Activated T-cell treated with anti-CD3 and anti-CD28 coated beads, Interleukin-2, amount 50 U/mL, for 4 hours (primary cell): ENCODE measurements at regions not wholly inside any gene's neighbourhood (a gene's known extent, or its start where the extent isn't known, plus 50 kb on each side); places are given as distances from the start of the nearest gene placed in this dataset.
"Not testable (repeated sequence)": the region's sequence is repeated elsewhere in the genome, so short reads cannot be mapped to it uniquely, and the experiment has no call there.

ENCODE experiments used
- ATAC-seq, 2 donors: fragments of 200-7000 bp; cut with Tn5 transposase; one replicate each; pipeline ENCODE4 v1.10.0; 2021
- DNase-seq: peaks from one replicate; pipeline ENCODE4 v3.0.0-alpha.2; 2020
- H3K27me3 Mint-ChIP-seq: one replicate; pipeline ENCODE4 v1.8.0; 2021; ENCODE audit warnings: low read depth, mixed read lengths
- H3K36me3 Mint-ChIP-seq: one replicate; pipeline ENCODE4 v1.8.0; 2022; ENCODE audit warnings: mixed read lengths; ENCODE audit not compliant: insufficient read depth
- H3K4me1 Mint-ChIP-seq: one replicate; pipeline ENCODE4 v1.8.0; 2021; ENCODE audit warnings: low read depth, mixed read lengths
- H3K4me3 Mint-ChIP-seq: one replicate; pipeline ENCODE4 v1.8.0; 2021; ENCODE audit warnings: mild to moderate bottlenecking, moderate library complexity, mixed read lengths
- H3K9me3 Mint-ChIP-seq: one replicate; pipeline ENCODE4 v1.8.0; 2021; ENCODE audit warnings: mixed read lengths

- H3K4me3 Mint-ChIP-seq = no peak overlapping the region
- H3K9me3 Mint-ChIP-seq = no peaks in the 10 kb centered on the region
- DNase-seq (no peak), ATAC-seq (no peak)
- H3K4me1 Mint-ChIP-seq = no peaks in the 10 kb centered on the region
- no peaks in the 10 kb centered on the region for H3K36me3 Mint-ChIP-seq
- peaks cover 36% of the 10 kb centered on the region for H3K27me3 Mint-ChIP-seq
Measured at GRCh38 chr13:24982333-24982999, 113.5 kb upstream of the PABPC3 start.

DNA sequence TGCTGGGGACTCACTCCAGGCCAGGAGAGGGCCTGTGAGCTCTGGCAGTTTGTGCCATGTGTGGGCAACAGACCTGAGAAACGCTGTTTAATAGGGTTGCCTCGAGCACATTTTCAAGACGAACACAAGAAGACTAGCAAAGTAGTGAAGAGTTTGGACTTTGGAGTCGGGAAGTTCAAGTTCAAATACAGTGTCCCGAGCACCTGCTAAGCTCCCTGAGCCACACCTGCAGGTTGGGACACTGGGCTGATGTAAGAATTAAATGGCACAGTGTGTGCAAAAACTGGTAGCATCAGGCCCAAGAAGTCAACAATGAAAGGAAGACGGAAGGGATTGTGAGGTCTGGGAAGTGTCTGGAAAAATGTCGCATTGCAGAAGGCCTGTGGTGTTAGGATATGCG is 112.8 kb upstream of the PABPC3 start:
- H3K4me3 Mint-ChIP-seq = no peak overlapping the region
- H3K9me3 Mint-ChIP-seq = no peaks in the 10 kb centered on the region
- ATAC-seq (no peak), DNase-seq (no peak)
- no peaks in the 10 kb centered on the region for H3K4me1 Mint-ChIP-seq
- H3K36me3 Mint-ChIP-seq = no peaks in the 10 kb centered on the region
- peaks cover 40% of the 10 kb centered on the region for H3K27me3 Mint-ChIP-seq

- Mint-ChIP-seq H3K27me3 (peaks cover 48% of the 10 kb centered on the region), H3K4me3 (no peak overlapping the region), H3K4me1 (no peaks in the 10 kb centered on the region), H3K9me3 (no peaks in the 10 kb centered on the region), H3K36me3 (no peaks in the 10 kb centered on the region)
- ATAC-seq (no peak), DNase-seq (no peak)
Measured at GRCh38 chr13:24984134-24984533, 111.8 kb upstream of the PABPC3 start.

GRCh38 chr13:24985107-24985506 is 110.8 kb upstream of the PABPC3 start:
- ATAC-seq = no peak
- no peak overlapping the region for H3K4me3 Mint-ChIP-seq
- H3K27me3 Mint-ChIP-seq = peaks cover 48% of the 10 kb centered on the region

DNA sequence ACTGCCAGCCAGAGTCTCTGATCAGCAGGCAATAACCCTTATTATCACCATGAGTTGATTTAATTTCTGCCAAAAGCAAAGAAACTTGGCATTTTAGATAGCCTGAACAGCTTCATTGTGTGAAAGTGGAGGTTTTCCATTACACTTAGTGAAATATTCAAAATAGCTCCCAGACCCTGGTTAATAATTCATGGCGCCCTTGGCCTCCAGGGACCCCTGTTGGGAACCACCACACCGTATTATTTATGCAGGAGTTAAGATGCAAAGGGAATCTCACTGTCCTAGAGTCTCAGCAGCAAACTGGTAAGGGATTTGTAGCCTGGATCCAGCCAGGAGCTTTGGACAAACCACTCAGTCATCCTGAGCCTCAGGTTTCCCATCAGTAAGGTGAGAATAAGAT is 110.0 kb upstream of the PABPC3 start:
- ATAC-seq = no peak
- no peak overlapping the region for H3K4me3 Mint-ChIP-seq
- peaks cover 51% of the 10 kb centered on the region for H3K27me3 Mint-ChIP-seq
- no peaks in the 10 kb centered on the region for H3K36me3 Mint-ChIP-seq
- DNase-seq = no peak
- no peaks in the 10 kb centered on the region for H3K4me1 Mint-ChIP-seq
- no peaks in the 10 kb centered on the region for H3K9me3 Mint-ChIP-seq

More at GRCh38 chr13:24985107-24985506, 110.8 kb upstream of the PABPC3 start:
- no peaks in the 10 kb centered on the region for H3K36me3 Mint-ChIP-seq
- no peak for DNase-seq
- H3K4me1 Mint-ChIP-seq = no peaks in the 10 kb centered on the region
- H3K9me3 Mint-ChIP-seq = no peaks in the 10 kb centered on the region

GRCh38 chr13:24986826-24987225 is 109.1 kb upstream of the PABPC3 start:
- ATAC-seq (no peak), DNase-seq (no peak)
- H3K36me3 Mint-ChIP-seq = no peaks in the 10 kb centered on the region
- peaks cover 54% of the 10 kb centered on the region for H3K27me3 Mint-ChIP-seq
- no peaks in the 10 kb centered on the region for H3K4me1 Mint-ChIP-seq
- H3K9me3 Mint-ChIP-seq = no peaks in the 10 kb centered on the region
- no peak overlapping the region for H3K4me3 Mint-ChIP-seq

GRCh38 chr13:24989959-24990358 is 106.0 kb upstream of the PABPC3 start:
- H3K4me3 Mint-ChIP-seq, ATAC-seq, H3K36me3 Mint-ChIP-seq, DNase-seq, H3K9me3 Mint-ChIP-seq, H3K4me1 Mint-ChIP-seq: not testable (repeated sequence)
- peaks cover 37% of the 10 kb centered on the region for H3K27me3 Mint-ChIP-seq

- peaks cover 33% of the 10 kb centered on the region for H3K27me3 Mint-ChIP-seq
- not testable (repeated sequence) for H3K4me3 Mint-ChIP-seq, H3K4me1 Mint-ChIP-seq, DNase-seq, H3K9me3 Mint-ChIP-seq, ATAC-seq, H3K36me3 Mint-ChIP-seq
Measured at GRCh38 chr13:24992946-24993345, 103.0 kb upstream of the PABPC3 start.

DNA sequence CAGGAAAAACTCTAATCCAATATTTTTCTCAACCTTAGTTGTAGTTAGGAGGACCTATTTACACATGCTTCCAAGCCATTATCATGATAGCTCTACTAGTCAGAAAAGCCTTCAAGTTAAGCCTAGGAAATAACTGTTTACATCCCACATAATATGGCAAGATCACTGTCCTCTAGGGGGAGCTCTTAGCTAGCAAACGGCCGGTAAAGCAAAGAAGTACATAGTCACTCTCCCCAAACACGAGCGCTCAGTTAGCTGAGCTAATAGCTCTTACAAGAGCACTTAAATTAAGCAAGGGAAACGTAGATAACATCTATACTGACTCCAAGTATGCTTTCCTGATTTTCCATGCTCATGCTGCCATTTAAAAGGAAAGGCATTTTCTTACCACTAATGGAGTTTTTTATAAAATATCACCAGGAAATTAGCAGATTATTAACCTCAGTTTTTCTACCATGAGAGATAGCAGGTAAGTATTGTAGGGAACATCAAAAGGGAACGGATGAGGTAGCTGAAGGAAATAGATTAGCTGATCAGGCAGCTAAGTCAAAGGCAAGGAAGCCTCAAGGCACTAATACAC is 100.6 kb upstream of the PABPC3 start:
- no peak overlapping the region for H3K4me3 Mint-ChIP-seq
- peaks cover 31% of the 10 kb centered on the region for H3K27me3 Mint-ChIP-seq
- no peaks in the 10 kb centered on the region for H3K36me3 Mint-ChIP-seq
- DNase-seq = peak; percentile 39
- peak; percentile 80 to 90 for ATAC-seq
- H3K4me1 Mint-ChIP-seq = peaks cover 3% of the 10 kb centered on the region
- H3K9me3 Mint-ChIP-seq = no peaks in the 10 kb centered on the region

- no peak overlapping the region for H3K4me3 Mint-ChIP-seq
- no peaks in the 10 kb centered on the region for H3K36me3 Mint-ChIP-seq
- peaks cover 38% of the 10 kb centered on the region for H3K27me3 Mint-ChIP-seq
- DNase-seq (no peak), ATAC-seq (no peak)
- H3K4me1 Mint-ChIP-seq = peaks cover 3% of the 10 kb centered on the region
- H3K9me3 Mint-ChIP-seq = no peaks in the 10 kb centered on the region
Measured at GRCh38 chr13:24997367-24997967, 98.5 kb upstream of the PABPC3 start.

DNA sequence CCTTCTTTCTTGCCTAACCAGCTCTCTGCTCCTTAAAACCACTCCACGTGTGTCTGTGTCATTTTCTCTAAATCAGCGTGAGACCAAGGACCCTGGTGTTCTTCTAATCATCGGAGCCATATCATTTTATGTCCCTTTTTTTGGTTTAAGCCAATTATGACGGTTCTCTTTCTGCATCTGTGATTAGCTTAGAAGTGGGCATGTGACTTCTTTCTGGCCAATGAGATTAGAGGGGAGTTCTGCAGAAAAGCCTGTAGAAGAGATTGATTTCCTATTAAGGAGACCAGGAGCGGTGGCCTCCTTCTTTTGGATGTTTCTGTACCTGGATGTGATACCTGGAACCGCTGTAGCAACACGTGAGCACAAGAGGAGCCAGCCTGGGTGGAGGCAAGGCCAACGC is 97.5 kb upstream of the PABPC3 start:
- DNase-seq (no peak), ATAC-seq (no peak)
- H3K4me1 Mint-ChIP-seq = peaks cover 3% of the 10 kb centered on the region
- no peak overlapping the region for H3K4me3 Mint-ChIP-seq
- H3K27me3 Mint-ChIP-seq = peaks cover 41% of the 10 kb centered on the region
- H3K9me3 Mint-ChIP-seq = no peaks in the 10 kb centered on the region
- no peaks in the 10 kb centered on the region for H3K36me3 Mint-ChIP-seq

- H3K4me1 Mint-ChIP-seq = peaks cover 2% of the 10 kb centered on the region
- ATAC-seq (no peak), DNase-seq (no peak)
- H3K9me3 Mint-ChIP-seq = no peaks in the 10 kb centered on the region
- H3K4me3 Mint-ChIP-seq = no peak overlapping the region
- no peaks in the 10 kb centered on the region for H3K36me3 Mint-ChIP-seq
- peaks cover 47% of the 10 kb centered on the region for H3K27me3 Mint-ChIP-seq
Measured at GRCh38 chr13:25001476-25002206, 94.3 kb upstream of the PABPC3 start.

DNA sequence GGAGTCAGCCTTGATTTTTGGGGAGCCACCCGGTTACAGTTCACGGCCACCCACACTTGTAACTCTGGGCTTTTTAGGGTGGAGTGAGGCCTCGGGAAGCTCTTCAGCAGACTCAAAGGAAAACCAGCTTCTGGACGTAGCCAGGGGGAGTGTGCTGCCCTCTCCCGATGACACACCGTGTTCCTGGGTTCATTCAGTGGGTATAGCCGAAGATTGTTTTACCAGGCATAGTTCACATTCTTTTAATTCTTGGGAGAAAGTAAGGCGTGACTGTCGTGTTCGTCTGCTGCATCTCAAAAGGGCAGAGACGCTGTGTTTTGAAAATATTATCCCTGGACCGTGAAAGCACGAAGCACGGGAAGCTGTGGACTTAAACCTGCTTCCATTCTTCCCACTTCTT is 93.6 kb upstream of the PABPC3 start:
- peaks cover 44% of the 10 kb centered on the region for H3K27me3 Mint-ChIP-seq
- not testable (repeated sequence) for H3K9me3 Mint-ChIP-seq, DNase-seq, H3K4me1 Mint-ChIP-seq, ATAC-seq, H3K4me3 Mint-ChIP-seq, H3K36me3 Mint-ChIP-seq

DNA sequence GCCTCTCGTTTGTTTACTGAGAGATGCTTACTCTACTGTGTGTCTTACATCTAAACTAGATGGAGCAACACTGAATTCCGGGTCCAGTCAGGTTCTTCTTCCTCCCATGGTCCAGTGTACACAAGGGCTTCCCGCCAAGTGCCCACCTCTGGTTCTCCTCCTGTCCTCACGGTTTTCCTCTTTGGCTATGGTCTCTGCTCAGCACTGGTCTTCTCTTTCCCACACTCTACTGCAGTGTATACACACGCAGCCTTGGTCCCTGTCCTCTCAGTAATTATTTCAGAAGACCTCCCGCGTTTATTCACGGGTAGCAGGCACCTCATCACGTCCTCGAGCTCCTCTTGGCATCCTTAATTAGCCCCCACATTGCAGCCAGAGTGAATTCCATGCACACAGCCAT is 91.4 kb upstream of the PABPC3 start:
- H3K4me1 Mint-ChIP-seq, ATAC-seq, DNase-seq, H3K36me3 Mint-ChIP-seq, H3K9me3 Mint-ChIP-seq, H3K4me3 Mint-ChIP-seq: not testable (repeated sequence)
- H3K27me3 Mint-ChIP-seq = peaks cover 49% of the 10 kb centered on the region
